GM19328 (cell line): ENCODE measurements at regions not wholly inside any gene's neighbourhood (a gene's known extent, or its start where the extent isn't known, plus 50 kb on each side); places are given as distances from the start of the nearest gene placed in this dataset.
"Not testable (repeated sequence)": the region's sequence is repeated elsewhere in the genome, so short reads cannot be mapped to it uniquely, and the experiment has no call there.

Source experiments
- ATAC-seq: cut with Tn5 transposase; IDR thresholded peaks from one replicate; pipeline ENCODE4 v1.9.1; 2021; ENCODE audit warnings: mild to moderate bottlenecking, moderate library complexity; ENCODE audit not compliant: unreplicated experiment

DNA sequence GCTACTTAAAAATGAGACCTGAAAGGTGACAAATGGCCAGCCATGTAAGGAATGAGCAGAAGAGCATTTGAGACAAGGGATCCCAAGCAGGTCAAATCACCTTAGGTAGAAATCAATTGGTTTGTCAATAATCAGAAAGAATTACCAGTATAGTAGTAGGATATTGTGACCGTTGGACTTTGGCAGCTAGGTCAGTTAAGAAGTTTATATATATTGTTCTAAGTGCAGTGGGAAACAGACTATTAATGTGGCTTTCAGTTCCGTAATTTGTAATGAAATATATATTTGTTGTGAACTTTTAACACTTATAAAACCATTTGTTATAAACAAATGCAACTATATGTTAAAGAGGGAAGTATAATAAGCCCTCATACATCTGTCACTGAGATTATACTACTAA lies 807.9 kb upstream of the SPRY2 start:
- no peak for ATAC-seq

GRCh38 chr13:81146576-81146975 lies 805.6 kb upstream of the SPRY2 start:
- ATAC-seq = not testable (repeated sequence)

DNA sequence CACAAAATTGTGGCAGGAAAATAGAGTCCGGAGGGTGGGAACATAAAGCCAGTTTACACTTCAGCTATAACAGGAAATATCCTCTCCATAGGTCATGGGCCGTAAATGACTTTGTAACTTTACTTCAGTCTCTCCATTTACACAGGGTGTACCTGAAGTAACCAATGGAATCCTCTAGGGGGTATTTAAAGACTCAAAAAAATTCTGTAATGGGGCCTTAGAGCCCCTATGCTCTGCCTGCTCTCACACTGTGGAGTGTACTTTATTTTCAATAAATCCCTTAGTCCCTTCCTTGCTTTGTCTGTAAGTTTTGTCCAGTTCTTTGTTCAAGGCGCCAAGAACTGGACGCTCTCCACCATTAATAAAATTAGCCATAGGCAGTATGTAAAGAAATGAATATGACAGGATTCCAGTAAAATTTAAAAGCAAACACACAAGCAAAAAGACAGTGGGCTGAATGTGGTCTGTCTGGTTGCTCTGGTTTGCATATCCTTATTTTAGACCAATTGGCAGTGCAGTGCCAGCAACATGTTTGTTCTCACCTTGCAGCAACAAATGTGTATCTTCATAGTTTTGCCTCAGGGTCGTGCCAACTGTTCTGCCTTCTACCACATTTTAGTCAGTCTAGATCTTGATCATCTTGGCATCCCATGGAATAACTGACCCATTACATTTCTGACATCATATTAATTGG lies 801.5 kb upstream of the SPRY2 start:
- no peak for ATAC-seq

DNA sequence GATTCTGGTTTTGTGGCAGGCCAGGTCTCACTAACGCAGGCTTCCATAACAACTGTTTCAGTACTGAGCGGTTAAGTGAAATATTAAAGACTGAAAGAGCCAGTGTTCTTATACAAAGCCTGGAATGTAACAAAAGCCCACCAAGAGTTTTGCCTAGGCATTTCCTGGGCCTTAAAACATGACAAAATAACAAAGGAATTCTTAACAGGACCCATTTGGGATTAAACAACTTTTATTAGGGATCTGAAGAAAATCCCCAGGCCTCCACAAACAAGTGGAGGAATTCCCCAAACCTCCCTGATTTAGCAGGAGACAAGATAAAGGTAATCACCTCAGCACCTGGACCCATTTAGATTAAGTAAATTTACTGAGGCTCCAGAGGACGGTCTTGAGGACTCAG lies 799.7 kb upstream of the SPRY2 start:
- ATAC-seq = no peak

GRCh38 chr13:81139987-81140386 lies 799.1 kb upstream of the SPRY2 start:
- ATAC-seq = no peak

- ATAC-seq = no peak
Measured at GRCh38 chr13:81138353-81138980, 797.5 kb upstream of the SPRY2 start.

DNA sequence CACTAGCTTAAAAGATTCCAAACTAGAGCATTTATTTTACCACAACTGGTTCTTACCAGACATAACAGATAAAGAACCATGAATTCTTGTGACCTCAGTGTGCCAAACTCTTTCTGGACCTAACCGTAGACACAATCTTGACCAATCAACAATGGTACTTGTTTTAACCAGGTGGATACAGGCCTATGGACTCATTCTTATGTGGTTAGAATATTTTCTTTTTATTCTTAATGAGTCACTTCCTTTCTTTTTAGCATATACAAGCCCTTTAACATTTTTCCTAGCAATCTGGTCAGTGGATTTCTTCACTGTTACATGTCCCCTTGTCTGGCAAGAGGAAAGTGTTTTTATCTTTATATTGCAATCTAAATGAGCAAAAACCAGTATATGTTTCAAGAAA lies 792.1 kb upstream of the SPRY2 start:
- no peak for ATAC-seq

GRCh38 chr13:81117416-81117815 lies 776.5 kb upstream of the SPRY2 start:
- no peak for ATAC-seq

- no peak for ATAC-seq
Measured at GRCh38 chr13:81116461-81117282, 775.7 kb upstream of the SPRY2 start.

DNA sequence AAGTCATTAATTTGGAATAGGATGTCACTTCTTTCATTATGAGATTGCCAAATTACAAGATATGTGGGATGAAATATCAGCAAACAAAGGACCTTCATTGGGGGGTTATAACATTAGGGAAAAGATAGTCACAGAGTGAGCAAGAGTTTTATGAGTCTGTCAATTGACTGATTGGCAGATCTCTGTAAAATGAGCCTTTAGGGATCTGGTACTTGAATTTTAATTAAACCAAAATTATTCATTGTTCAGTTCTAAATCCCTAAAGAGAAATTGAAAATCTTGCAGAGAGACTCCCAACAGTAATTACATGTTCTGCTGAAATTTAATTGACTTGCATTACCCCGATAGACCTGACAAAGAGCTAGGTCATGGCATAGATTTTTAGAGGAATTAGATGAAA lies 768.1 kb upstream of the SPRY2 start:
- no peak for ATAC-seq

DNA sequence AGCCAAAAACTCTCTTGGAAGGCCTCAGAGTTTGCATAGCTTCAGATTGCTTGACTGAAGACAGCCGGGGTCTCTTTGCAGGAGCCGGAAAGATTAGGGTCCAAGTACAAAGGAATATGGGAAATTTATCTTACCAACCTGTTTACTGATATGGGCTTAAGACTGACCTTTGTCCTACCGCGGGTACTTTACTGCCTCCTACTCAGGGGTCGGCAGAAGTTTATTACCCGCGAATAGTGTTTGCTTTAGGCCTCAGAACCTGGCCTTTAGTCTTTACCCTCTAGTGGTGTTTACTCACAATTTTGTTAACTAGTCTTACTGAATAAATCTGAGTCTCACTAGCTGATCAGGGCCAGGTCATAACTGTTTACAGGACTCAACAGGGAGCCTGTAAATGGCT lies 765.4 kb upstream of the SPRY2 start:
- no peak for ATAC-seq

DNA sequence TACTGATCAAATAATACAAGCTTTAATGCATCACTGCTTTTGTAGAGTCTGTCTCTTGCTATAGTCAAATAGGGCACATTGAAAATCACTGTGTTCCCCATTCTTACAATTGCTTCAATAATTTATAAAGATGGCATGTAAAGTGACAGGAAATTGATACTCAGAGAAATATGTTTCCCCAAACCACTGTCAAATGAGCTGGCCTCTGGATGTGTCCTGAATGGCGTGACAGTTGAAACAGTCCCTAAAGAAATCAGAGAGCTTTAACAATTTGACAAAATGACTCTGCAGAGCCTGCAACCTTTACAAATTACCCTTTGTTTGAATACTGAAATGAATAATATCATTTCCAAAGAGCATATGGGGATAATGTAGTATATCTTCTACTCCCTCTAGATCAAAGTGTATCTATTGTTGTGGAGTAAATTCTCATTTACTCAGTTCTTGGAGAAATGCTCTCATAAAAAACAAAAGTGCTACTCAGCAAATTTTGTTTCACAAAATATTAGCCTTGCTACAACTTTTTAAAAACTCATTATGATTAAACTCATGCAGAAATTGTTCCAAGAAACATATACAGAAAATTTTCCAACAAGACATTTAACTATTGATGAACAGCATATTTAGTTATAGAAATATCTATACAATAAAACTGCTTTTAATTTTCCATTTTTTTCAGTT lies 763.2 kb upstream of the SPRY2 start:
- ATAC-seq = no peak

GRCh38 chr13:81102066-81102465 lies 761.1 kb upstream of the SPRY2 start:
- ATAC-seq = not testable (repeated sequence)

DNA sequence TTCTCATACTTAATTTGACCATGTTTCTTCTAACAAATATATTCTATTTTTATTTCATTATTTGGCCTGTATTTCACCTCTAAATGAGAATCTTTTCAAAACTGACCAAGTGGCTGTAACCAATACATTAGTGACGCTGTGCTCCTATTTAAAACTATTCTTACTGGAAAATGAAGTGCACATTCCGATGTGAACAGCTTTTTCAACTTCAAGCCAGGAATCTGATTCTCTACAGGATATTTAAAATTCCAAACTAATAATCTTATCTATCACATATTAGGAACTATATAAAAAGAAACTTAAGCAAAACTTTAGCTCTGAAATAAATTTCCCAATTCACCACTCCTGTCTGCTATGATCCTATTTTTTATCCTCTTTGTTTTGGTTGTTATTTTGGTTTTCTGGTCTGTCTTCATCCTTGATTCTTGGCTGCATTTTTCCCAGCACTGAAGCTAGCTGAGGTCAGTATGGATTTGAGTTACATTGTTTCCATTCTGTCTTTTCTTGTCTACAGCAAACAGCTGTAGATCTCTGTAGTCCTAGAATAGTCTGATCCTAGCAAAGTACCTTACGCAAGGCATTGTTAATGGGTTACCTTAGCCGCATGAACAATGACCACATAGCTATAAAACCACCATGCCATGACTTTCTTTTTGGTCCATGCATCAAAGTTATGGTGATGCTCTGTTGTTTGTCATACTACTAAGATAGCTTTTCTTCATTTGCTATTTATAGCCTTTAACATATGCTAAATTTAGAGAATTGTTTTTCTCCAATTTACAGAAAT lies 748.6 kb upstream of the SPRY2 start:
- ATAC-seq = no peak

GRCh38 chr13:81080911-81081454 lies 740.1 kb upstream of the SPRY2 start:
- ATAC-seq = no peak

DNA sequence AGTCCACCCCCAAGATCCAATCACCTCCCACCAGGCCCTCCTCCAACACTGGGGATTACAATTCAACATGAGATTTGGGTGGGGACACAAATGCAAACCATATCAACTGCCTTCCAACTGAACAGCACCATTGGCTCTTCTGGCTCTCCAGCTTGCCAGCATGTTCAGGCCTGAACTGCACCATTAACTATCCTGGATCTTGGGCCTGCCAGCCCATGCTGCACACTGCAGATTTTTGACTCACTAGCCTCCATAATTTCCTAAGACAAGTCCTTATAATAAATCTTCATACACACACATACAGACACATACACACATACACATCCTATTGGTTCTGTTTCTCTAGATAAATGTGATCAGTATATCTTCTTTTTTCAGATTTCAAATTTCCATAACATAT lies 737.1 kb upstream of the SPRY2 start:
- ATAC-seq = no peak

- ATAC-seq = not testable (repeated sequence)
Measured at GRCh38 chr13:81069822-81070221, 728.9 kb upstream of the SPRY2 start.

DNA sequence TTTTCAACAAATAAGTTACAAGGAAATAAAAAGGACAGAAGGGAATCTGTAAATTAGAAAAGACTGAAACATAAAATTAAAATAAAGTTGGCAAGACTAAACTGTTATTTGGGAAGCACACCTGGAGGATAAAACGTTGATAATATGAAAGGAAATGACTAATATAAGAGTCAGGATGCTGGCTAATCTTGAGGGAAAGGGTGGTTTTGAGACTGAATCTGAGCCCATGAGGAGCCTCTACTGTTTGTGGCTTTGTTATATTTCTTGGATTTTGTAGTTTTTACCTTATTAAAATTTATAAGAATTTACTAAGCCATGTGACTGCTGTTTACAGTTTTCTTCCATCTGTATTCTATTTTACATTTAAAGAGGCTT lies 718.0 kb upstream of the SPRY2 start:
- no peak for ATAC-seq

- ATAC-seq = no peak
Measured at GRCh38 chr13:81058211-81058915, 717.4 kb upstream of the SPRY2 start.

- no peak for ATAC-seq
Measured at GRCh38 chr13:81051873-81052272, 710.9 kb upstream of the SPRY2 start.
